HG03439 (cell line): ENCODE measurements at regions not wholly inside any gene's neighbourhood (a gene's known extent, or its start where the extent isn't known, plus 50 kb on each side); places are given as distances from the start of the nearest gene placed in this dataset.
"Not testable (repeated sequence)": the region's sequence is repeated elsewhere in the genome, so short reads cannot be mapped to it uniquely, and the experiment has no call there.

ENCODE experiments used
- ATAC-seq: cut with Tn5 transposase; IDR thresholded peaks from one replicate; pipeline ENCODE4 v1.9.1; 2021; ENCODE audit warnings: mild to moderate bottlenecking, moderate library complexity; ENCODE audit not compliant: unreplicated experiment

GRCh38 chrX:65610481-65610880, 57.0 kb upstream of the MSN start:
- ATAC-seq = no peak

- no peak for ATAC-seq
Measured at GRCh38 chrX:65610040-65610439, 57.4 kb upstream of the MSN start.

GRCh38 chrX:65609237-65609636, 58.2 kb upstream of the MSN start:
- ATAC-seq = no peak

GRCh38 chrX:65608026-65608425, 59.4 kb upstream of the MSN start:
- no peak for ATAC-seq

GRCh38 chrX:65607070-65607742, 60.2 kb upstream of the MSN start:
- ATAC-seq = no peak

GRCh38 chrX:65602221-65602560, 65.3 kb upstream of the MSN start:
- no peak for ATAC-seq

GRCh38 chrX:65601530-65602220, 65.8 kb upstream of the MSN start:
- no peak for ATAC-seq

- no peak for ATAC-seq
Measured at GRCh38 chrX:65601126-65601525, 66.3 kb upstream of the MSN start.

GRCh38 chrX:65600106-65600505, 65.5 kb upstream of the LAS1L start:
- no peak for ATAC-seq

- no peak for ATAC-seq
Measured at GRCh38 chrX:65598559-65599147, 64.1 kb upstream of the LAS1L start.

- peak; percentile 57 for ATAC-seq
Measured at GRCh38 chrX:65596270-65597034, 61.9 kb upstream of the LAS1L start.

GRCh38 chrX:65595460-65595876, 60.9 kb upstream of the LAS1L start:
- peak; percentile 89 for ATAC-seq

GRCh38 chrX:65591206-65591605, 56.6 kb upstream of the LAS1L start:
- ATAC-seq = no peak

- no peak for ATAC-seq
Measured at GRCh38 chrX:65589304-65589703, 54.7 kb upstream of the LAS1L start.

GRCh38 chrX:65588795-65589194, 54.2 kb upstream of the LAS1L start:
- no peak for ATAC-seq

GRCh38 chrX:65587616-65588526, 53.3 kb upstream of the LAS1L start:
- ATAC-seq = no peak

GRCh38 chrX:65586491-65586890, 51.9 kb upstream of the LAS1L start:
- ATAC-seq = no peak

- ATAC-seq = not testable (repeated sequence)
Measured at GRCh38 chrX:65585226-65585625, 50.6 kb upstream of the LAS1L start.
